ENCODE measurements at regions not wholly inside any gene's neighbourhood (a gene's known extent, or its start where the extent isn't known, plus 50 kb on each side); places are given as distances from the start of the nearest gene placed in this dataset.

DNA sequence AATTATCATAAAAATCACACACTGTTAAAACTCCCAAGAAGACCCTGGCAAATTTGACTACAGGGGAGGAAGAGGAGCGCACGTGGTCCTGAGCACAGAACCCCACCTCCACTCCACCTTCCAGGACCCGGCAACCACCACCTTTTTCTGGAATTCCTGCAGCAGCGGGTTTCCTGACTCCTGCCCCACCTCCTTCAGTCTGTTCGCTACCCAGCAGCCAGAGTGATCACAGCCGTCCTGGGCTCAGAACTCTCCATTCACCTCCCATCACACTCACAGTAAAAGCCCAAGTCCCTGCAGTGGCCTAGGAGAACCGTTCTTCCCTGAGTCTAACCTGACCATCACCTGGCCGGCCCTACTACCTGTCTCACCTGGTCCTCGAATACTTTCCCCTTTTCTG is 107.4 kb upstream of the FAM204A start (continued):
- TF ChIP-seq NR2F2 (IDR thresholded peaks at IDR 0.05) (no peak), TAF1 (conservative IDR thresholded peaks at IDR 0.05) (no peak)

DNA sequence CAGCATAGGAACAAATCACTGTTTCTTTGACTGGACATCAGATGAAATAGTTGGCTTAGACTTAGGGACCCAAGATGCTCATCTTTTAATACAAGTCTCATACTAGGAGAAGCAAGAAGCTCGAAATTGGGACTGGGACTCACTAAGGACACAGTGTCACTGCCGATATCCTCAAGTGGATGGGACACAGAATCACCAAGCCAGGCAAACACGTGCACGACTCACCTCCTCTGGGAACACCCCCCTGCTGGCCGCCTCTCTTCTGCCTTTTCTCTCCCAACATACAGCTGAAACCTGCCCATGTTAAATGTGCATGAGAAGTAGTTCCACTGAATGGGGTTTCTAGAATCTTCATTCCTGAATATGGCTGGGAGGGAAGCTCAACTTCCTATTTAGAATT is 106.6 kb upstream of the FAM204A start:
- WGBS, result 58% methylated on average over 5 of the region's 5 CpGs
- H3K27me3 ChIP-seq (ENCODE audit: control insufficient read depth in 4 of 4, insufficient read depth in 4 of 4, low read length in 3 of 4), result peaks cover 0 to 10% (median 3%) of the 10 kb centered on the region in 4 donors
- no peak overlapping the region for H3K4me3 ChIP-seq (ENCODE audit: low read depth in 1 of 3, low read length in 3 of 3)
- H3K36me3 ChIP-seq (ENCODE audit: control insufficient read depth in 4 of 4, insufficient read depth in 3 of 4, low read depth in 1 of 4, low read length in 3 of 4), result no peaks in the 10 kb centered on the region
- peaks cover 0 to 3% (median under 1%) of the 10 kb centered on the region in 4 donors for H3K9me3 ChIP-seq (ENCODE audit: control insufficient read depth in 4 of 4, low read length in 3 of 4)
- H3K27ac ChIP-seq (ENCODE audit: low read depth in 1 of 2, low read length in 2 of 2), result no peak overlapping the region
- DNase-seq (ENCODE audit: low spot score), result no peak
- H3K4me1 ChIP-seq (ENCODE audit: control insufficient read depth in 4 of 4, insufficient read depth in 4 of 4, low read length in 3 of 4), result no peaks in the 10 kb centered on the region
- H3K9ac ChIP-seq (ENCODE audit: low read depth in 1 of 2, low read length in 2 of 2), result no peak overlapping the region
- TF ChIP-seq FOXA2 (IDR thresholded peaks at IDR 0.05) (no peak), HNF4A (conservative IDR thresholded peaks at IDR 0.05) (no peak), RAD21 (IDR thresholded peaks at IDR 0.05) (no peak), RXRA (IDR thresholded peaks at IDR 0.05) (no peak), NR2F2 (IDR thresholded peaks at IDR 0.05) (no peak)
- TF ChIP-seq, protein P1, sequence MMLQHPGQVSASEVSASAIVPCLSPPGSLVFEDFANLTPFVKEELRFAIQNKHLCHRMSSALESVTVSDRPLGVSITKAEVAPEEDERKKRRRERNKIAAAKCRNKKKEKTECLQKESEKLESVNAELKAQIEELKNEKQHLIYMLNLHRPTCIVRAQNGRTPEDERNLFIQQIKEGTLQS (IDR thresholded peaks at IDR 0.05), result no peak

DNA sequence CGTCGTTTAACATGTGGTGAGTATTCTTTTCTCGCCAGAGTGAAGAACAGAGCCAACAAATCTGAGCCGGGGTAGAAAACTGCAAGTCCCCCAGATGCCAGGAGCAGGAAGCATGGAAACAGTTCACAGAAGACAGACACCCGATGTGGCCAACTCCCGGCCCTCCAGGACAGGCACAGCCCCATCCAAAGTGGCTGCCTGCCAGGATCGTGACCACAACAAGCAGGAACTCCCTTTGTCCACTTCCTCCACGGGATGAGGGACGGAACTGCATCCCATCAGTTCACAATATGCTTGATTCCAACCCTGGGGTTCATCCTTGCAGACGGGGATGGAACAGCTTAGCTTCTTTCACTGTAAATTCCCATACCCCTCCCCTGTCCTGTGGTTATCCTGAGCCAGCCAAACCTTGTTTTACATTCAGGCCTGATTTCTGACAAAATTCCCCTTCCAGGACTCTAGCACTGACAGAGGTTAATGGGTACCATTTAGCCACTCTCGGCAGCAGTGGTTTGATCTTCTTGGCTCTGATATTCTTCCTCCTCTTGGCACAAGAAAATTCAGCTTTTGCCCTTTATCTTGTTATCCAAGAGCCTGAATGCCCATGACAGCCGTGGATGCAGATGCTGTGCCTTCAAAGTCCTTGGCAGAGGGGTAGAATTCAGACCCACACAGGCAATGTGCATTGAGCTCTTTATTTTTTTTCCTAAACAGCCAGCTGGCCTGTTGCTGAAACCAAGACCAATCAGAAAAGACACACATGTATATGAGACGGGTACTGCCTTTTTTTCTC is 105.5 kb upstream of the FAM204A start:
- Histone ChIP-seq H3K4me3 (ENCODE audit: low read depth in 1 of 3, low read length in 3 of 3) (no peak overlapping the region), H3K27ac (ENCODE audit: low read depth in 1 of 2, low read length in 2 of 2) (no peak overlapping the region), H3K4me1 (ENCODE audit: control insufficient read depth in 4 of 4, insufficient read depth in 4 of 4, low read length in 3 of 4) (no peaks in the 10 kb centered on the region), H3K27me3 (ENCODE audit: control insufficient read depth in 4 of 4, insufficient read depth in 4 of 4, low read length in 3 of 4) (peaks cover 0 to 10% (median 3%) of the 10 kb centered on the region in 4 donors), H3K36me3 (ENCODE audit: control insufficient read depth in 4 of 4, insufficient read depth in 3 of 4, low read depth in 1 of 4, low read length in 3 of 4) (no peaks in the 10 kb centered on the region), H3K9me3 (ENCODE audit: control insufficient read depth in 4 of 4, low read length in 3 of 4) (peaks cover 0 to 3% (median under 1%) of the 10 kb centered on the region in 4 donors), H3K9ac (ENCODE audit: low read depth in 1 of 2, low read length in 2 of 2) (no peak overlapping the region)
- DNase-seq (ENCODE audit: low spot score), result no peak
- 57% methylated on average over 13 of the region's 13 CpGs for WGBS
- no peak for TF ChIP-seq FOXA1 (IDR thresholded peaks at IDR 0.05)
- no peak for TF ChIP-seq EGR1 (IDR thresholded peaks at IDR 0.05; ENCODE audit: low read depth in 2 of 2)
- TF ChIP-seq RAD21 (IDR thresholded peaks at IDR 0.05), result no peak
- TF ChIP-seq, protein P2, sequence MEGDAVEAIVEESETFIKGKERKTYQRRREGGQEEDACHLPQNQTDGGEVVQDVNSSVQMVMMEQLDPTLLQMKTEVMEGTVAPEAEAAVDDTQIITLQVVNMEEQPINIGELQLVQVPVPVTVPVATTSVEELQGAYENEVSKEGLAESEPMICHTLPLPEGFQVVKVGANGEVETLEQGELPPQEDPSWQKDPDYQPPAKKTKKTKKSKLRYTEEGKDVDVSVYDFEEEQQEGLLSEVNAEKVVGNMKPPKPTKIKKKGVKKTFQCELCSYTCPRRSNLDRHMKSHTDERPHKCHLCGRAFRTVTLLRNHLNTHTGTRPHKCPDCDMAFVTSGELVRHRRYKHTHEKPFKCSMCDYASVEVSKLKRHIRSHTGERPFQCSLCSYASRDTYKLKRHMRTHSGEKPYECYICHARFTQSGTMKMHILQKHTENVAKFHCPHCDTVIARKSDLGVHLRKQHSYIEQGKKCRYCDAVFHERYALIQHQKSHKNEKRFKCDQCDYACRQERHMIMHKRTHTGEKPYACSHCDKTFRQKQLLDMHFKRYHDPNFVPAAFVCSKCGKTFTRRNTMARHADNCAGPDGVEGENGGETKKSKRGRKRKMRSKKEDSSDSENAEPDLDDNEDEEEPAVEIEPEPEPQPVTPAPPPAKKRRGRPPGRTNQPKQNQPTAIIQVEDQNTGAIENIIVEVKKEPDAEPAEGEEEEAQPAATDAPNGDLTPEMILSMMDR (IDR thresholded peaks at IDR 0.05; ENCODE audit: low read depth, low read length, missing input control), result no peak
- no peak for TF ChIP-seq YY1 (IDR thresholded peaks at IDR 0.05)

DNA sequence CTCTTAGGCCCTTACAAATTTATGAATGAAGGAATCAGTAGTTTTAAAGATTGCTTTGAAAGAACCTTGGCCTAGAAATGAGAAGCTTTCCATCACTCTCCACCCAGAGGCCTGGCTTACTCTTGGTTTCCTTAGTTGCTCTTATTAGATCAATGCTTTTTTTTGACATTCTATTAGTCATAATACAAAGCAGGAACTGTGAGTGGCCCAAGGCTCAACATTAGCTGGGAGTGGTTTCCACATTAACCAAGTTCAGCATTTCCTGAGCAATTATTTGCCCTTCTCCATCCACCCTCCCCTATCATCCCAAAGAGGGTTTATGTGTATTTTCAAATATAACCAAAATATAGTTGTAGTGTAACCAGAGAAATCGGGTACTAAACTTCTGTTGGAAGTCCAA is 103.4 kb upstream of the FAM204A start:
- no peaks in the 10 kb centered on the region for H3K36me3 ChIP-seq (ENCODE audit: control insufficient read depth in 4 of 4, insufficient read depth in 3 of 4, low read depth in 1 of 4, low read length in 3 of 4)
- WGBS, result 69% methylated on average over 1 of the region's 1 CpG
- H3K4me1 ChIP-seq (ENCODE audit: control insufficient read depth in 4 of 4, insufficient read depth in 4 of 4, low read length in 3 of 4), result no peaks in the 10 kb centered on the region
- no peaks in the 10 kb centered on the region for H3K9me3 ChIP-seq (ENCODE audit: control insufficient read depth in 4 of 4, low read length in 3 of 4)
- TF ChIP-seq, protein P2 (IDR thresholded peaks at IDR 0.05; ENCODE audit: low read depth, low read length, missing input control), result no peak
- TF ChIP-seq HNF4G (IDR thresholded peaks at IDR 0.05) (no peak), RAD21 (IDR thresholded peaks at IDR 0.05) (no peak), EGR1 (IDR thresholded peaks at IDR 0.05; ENCODE audit: low read depth in 2 of 2) (no peak), FOXA1 (IDR thresholded peaks at IDR 0.05) (no peak)
- TF ChIP-seq, protein P3, sequence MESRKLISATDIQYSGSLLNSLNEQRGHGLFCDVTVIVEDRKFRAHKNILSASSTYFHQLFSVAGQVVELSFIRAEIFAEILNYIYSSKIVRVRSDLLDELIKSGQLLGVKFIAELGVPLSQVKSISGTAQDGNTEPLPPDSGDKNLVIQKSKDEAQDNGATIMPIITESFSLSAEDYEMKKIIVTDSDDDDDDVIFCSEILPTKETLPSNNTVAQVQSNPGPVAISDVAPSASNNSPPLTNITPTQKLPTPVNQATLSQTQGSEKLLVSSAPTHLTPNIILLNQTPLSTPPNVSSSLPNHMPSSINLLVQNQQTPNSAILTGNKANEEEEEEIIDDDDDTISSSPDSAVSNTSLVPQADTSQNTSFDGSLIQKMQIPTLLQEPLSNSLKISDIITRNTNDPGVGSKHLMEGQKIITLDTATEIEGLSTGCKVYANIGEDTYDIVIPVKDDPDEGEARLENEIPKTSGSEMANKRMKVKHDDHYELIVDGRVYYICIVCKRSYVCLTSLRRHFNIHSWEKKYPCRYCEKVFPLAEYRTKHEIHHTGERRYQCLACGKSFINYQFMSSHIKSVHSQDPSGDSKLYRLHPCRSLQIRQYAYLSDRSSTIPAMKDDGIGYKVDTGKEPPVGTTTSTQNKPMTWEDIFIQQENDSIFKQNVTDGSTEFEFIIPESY (IDR thresholded peaks at IDR 0.05), result no peak
- H3K27me3 ChIP-seq (ENCODE audit: control insufficient read depth in 4 of 4, insufficient read depth in 4 of 4, low read length in 3 of 4), result peaks cover 0 to 10% (median 5%) of the 10 kb centered on the region in 4 donors
- no peak for DNase-seq (ENCODE audit: low spot score)
- no peak overlapping the region for H3K4me3 ChIP-seq (ENCODE audit: low read depth in 1 of 3, low read length in 3 of 3)
- H3K27ac ChIP-seq (ENCODE audit: low read depth in 1 of 2, low read length in 2 of 2), result no peak overlapping the region
- H3K9ac ChIP-seq (ENCODE audit: low read depth in 1 of 2, low read length in 2 of 2), result no peak overlapping the region
